ENCODE measurements at regions not wholly inside any gene's neighbourhood (a gene's known extent, or its start where the extent isn't known, plus 50 kb on each side); places are given as distances from the start of the nearest gene placed in this dataset.

DNA sequence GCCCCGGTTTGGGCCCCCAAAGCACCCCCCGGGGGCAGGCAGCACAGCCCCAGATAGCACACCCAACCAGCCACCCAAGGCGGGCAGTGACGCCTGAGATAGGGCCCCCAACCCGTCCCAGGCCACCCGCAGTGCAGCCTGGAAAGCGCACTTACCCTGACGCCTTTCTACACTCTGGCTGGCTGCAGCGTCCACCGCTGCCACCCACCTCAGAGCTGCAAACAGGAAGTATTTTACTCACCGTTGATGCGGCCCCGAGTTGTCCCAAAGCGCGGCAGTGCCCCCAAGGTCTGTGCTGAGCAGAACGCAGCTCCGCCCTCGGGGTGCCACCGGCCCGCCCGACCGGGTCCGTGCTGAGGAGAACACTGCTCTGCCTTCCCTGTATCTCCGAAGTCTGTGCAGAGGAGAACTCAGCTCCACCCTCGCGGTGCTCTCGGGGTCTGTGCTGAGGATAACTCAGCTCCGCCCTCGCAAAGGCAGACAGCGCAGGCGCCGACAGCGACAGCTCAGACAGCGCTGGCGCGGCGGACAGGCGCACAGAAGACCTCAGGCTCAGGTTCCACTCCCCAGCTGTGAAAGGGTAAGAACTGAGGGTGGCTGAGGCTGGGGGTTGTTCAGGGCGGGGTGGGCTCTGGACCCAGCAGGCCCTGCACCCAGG, 786.9 kb downstream of the CDY1 start:
- no peak for DNase-seq (ENCODE audit: low read depth)

DNA sequence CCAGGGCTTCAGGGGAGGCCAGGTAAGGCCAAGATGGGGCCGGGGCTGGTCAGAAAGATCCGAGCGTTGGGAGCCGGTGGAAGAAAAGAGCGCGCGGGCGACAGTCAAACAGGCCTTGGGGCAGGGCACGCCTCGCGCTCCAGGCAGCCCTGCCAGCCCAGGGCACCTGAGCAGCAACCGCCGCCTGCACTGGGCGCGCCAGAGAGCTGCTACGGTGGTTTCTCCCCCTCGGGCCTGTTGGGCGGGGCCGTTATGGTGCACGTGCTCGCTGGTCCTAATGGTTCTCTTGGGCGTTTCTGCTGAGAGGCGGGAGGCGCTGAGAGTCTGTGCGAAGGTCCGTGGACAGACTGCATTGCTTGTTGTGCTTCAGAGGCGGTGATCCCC, 787.4 kb downstream of the CDY1 start:
- DNase-seq (ENCODE audit: low read depth) = no peak

Measured in fibroblast of gingiva (primary cell).